Sigmoid colon (tissue), 6 donors: ENCODE measurements at regions not wholly inside any gene's neighbourhood (a gene's known extent, or its start where the extent isn't known, plus 50 kb on each side); places are given as distances from the start of the nearest gene placed in this dataset.

Source experiments
- DNase-seq: peaks from one replicate; pipeline ENCODE4 v3.0.0-alpha.2; 2019
- H3K27ac ChIP-seq, 4 donors: fragments of 200-600 bp; sonication (generic); one replicate each; pipeline ENCODE4 v1.5.1; 2016 to 2019; ENCODE audit warnings: mild to moderate bottlenecking in 1 of 4
- H3K27me3 ChIP-seq, 3 donors: fragments of 200-600 bp; sonication (generic); one replicate each; pipeline ENCODE4 v1.5.1; 2019; ENCODE audit warnings: mild to moderate bottlenecking in 1 of 3
- H3K36me3 ChIP-seq, 4 donors: fragments of 200-600 bp; sonication (generic); one replicate each; pipeline ENCODE4 v1.5.1; 2016 to 2019
- H3K4me1 ChIP-seq, 4 donors: fragments of 200-600 bp; sonication (generic); one replicate each; pipeline ENCODE4 v1.5.1; 2017 to 2019
- H3K4me3 ChIP-seq, 4 donors: fragments of 200-600 bp; sonication (generic); one replicate each; pipeline ENCODE4 v1.5.1; 2017 to 2019; ENCODE audit warnings: mild to moderate bottlenecking in 2 of 4, moderate library complexity in 1 of 4
- H3K9me3 ChIP-seq, 4 donors: fragments of 200-600 bp in 3 of 4; sonication (generic) in 3 of 4; one replicate each; pipeline versions ENCODE4 v1.5.1 to v1.6.1; 2013 to 2019
- EP300 ChIP-seq, 4 donors: sonication (generic); formaldehyde crosslinking; IDR thresholded peaks; one replicate each; pipeline ENCODE4 v1.6.1; 2017; ENCODE audit warnings: antibody characterized with exemption in 4 of 4
- POLR2A ChIP-seq, 2 donors: fragments of 450-650 bp; IDR thresholded peaks; one replicate each; pipeline ENCODE4 v1.6.1; 2016; ENCODE audit warnings: antibody characterized with exemption in 2 of 2, mild to moderate bottlenecking in 2 of 2, moderate library complexity in 2 of 2
- POLR2AphosphoS5 ChIP-seq, 4 donors: sonication (generic); formaldehyde crosslinking; IDR thresholded peaks; one replicate each; pipeline ENCODE4 v1.6.1; 2017; ENCODE audit warnings: antibody characterized with exemption in 4 of 4
- WGBS, 2 donors: extraction: QIAGEN DNeasy Blood & Tissue Kit; methylation state at CpG; one replicate each; pipeline ENCODE4 v1.1.7; 2013; 5-methylcytosine and 5-hydroxymethylcytosine counted together
- intact Hi-C: fragments of 100-400 bp; cut with DNase I; formaldehyde crosslinking; loops from one replicate; pipeline ENCODE4 v1.15.1; 2023
- TF ChIP-seq, protein P1 (sequence below), 4 experiments: fragments of 450-650 bp in 3 of 4; fragments of 200-600 bp in 1 of 4; IDR thresholded peaks; one replicate each; pipeline ENCODE4 v1.5.1; 2016 to 2019; ENCODE audit warnings: antibody characterized with exemption in 4 of 4, mild to moderate bottlenecking in 3 of 4, moderate library complexity in 2 of 4
- donor health status: healthy with polysubstance abuse.
- donor health status: healthy.

- no peak for DNase-seq
- intact Hi-C loops = no loop called here
- TF ChIP-seq, protein P1, sequence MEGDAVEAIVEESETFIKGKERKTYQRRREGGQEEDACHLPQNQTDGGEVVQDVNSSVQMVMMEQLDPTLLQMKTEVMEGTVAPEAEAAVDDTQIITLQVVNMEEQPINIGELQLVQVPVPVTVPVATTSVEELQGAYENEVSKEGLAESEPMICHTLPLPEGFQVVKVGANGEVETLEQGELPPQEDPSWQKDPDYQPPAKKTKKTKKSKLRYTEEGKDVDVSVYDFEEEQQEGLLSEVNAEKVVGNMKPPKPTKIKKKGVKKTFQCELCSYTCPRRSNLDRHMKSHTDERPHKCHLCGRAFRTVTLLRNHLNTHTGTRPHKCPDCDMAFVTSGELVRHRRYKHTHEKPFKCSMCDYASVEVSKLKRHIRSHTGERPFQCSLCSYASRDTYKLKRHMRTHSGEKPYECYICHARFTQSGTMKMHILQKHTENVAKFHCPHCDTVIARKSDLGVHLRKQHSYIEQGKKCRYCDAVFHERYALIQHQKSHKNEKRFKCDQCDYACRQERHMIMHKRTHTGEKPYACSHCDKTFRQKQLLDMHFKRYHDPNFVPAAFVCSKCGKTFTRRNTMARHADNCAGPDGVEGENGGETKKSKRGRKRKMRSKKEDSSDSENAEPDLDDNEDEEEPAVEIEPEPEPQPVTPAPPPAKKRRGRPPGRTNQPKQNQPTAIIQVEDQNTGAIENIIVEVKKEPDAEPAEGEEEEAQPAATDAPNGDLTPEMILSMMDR (IDR thresholded peaks at IDR 0.05) = no peak
- no peak for TF ChIP-seq POLR2A (IDR thresholded peaks at IDR 0.05)
- TF ChIP-seq EP300 (IDR thresholded peaks at IDR 0.05) = no peak
- TF ChIP-seq POLR2AphosphoS5 (IDR thresholded peaks at IDR 0.05) = no peak
- no peak overlapping the region for H3K4me3 ChIP-seq
- WGBS, 2 donors = 69 to 93% methylated on average over 4 of the region's 4 CpGs
- no peak overlapping the region for H3K27ac ChIP-seq
- H3K9me3 ChIP-seq = no peaks in the 10 kb centered on the region
- no peaks in the 10 kb centered on the region for H3K36me3 ChIP-seq
- H3K27me3 ChIP-seq = no peaks in the 10 kb centered on the region
- no peaks in the 10 kb centered on the region for H3K4me1 ChIP-seq
These were observed 1084.4 kb upstream of the RBFOX1 start for GRCh38 chr16:6248199-6248598.

DNA sequence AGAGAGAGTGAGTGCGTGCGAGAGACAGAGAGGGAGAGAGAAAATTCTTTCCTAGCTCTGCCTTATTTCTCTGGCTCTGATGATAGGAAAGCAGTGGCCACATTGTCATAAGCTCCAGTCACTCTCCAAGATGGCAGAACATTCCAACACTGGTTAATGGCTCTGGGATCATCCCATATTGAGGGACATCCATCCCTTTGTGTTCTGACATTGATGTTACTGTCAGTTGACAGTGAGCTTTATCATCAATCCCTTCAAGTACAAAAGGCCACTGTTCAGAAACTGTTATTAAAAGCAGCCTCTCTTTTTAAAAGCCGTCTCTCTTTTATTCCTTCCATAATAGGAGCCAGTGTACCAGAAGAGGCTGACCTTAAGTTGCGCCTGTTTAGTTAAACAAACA is 1084.9 kb upstream of the RBFOX1 start:
- Histone ChIP-seq H3K27ac (no peak overlapping the region), H3K27me3 (no peaks in the 10 kb centered on the region), H3K4me1 (no peaks in the 10 kb centered on the region), H3K9me3 (no peaks in the 10 kb centered on the region), H3K36me3 (no peaks in the 10 kb centered on the region), H3K4me3 (no peak overlapping the region)
- 91 to 95% methylated on average over 4 of the region's 4 CpGs for WGBS, 2 donors
- TF ChIP-seq, protein P1 (IDR thresholded peaks at IDR 0.05) = no peak
- no peak for TF ChIP-seq EP300 (IDR thresholded peaks at IDR 0.05)
- TF ChIP-seq POLR2AphosphoS5 (IDR thresholded peaks at IDR 0.05) = no peak
- TF ChIP-seq POLR2A (IDR thresholded peaks at IDR 0.05) = no peak
- DNase-seq = no peak
- intact Hi-C loops = no loop called here

- Histone ChIP-seq H3K4me1 (no peaks in the 10 kb centered on the region), H3K36me3 (no peaks in the 10 kb centered on the region), H3K27me3 (no peaks in the 10 kb centered on the region), H3K27ac (no peak overlapping the region), H3K4me3 (no peak overlapping the region), H3K9me3 (no peaks in the 10 kb centered on the region)
- no peak for DNase-seq
- 64 to 83% methylated on average over 3 of the region's 3 CpGs for WGBS, 2 donors
- intact Hi-C loops = no loop called here
- TF ChIP-seq, protein P1 (IDR thresholded peaks at IDR 0.05) = no peak
- no peak for TF ChIP-seq POLR2A (IDR thresholded peaks at IDR 0.05)
- no peak for TF ChIP-seq POLR2AphosphoS5 (IDR thresholded peaks at IDR 0.05)
- TF ChIP-seq EP300 (IDR thresholded peaks at IDR 0.05) = no peak
These were observed 1085.5 kb upstream of the RBFOX1 start for GRCh38 chr16:6247150-6247549.

DNA sequence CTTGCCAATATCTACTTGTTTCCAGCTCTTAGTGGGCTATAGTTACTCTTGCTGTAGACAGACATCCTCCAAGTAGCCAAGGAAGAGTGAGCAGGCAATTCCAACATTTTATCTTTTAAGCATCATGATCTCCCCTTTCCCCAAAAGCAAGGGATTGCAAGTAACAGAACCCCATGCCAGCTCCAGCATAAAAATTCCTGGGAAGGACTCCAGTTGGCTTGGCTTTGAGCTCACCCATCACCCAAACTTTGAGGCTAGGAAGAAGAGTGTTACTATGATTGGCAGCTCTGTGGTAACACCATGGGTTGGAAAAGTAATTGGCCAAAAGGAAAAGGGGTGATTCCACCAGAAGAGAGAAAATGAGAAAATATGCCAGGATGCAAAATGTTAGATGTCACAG is 1086.4 kb upstream of the RBFOX1 start:
- no peak overlapping the region for H3K27ac ChIP-seq

GRCh38 chr16:6232056-6232455 is 1100.6 kb upstream of the RBFOX1 start:
- Histone ChIP-seq H3K27ac (no peak overlapping the region), H3K27me3 (no peaks in the 10 kb centered on the region), H3K4me3 (no peak overlapping the region), H3K4me1 (no peaks in the 10 kb centered on the region), H3K9me3 (no peaks in the 10 kb centered on the region), H3K36me3 (no peaks in the 10 kb centered on the region)
- TF ChIP-seq POLR2AphosphoS5 (IDR thresholded peaks at IDR 0.05) (no peak), EP300 (IDR thresholded peaks at IDR 0.05) (no peak), POLR2A (IDR thresholded peaks at IDR 0.05) (no peak)
- TF ChIP-seq, protein P1 (IDR thresholded peaks at IDR 0.05) = no peak
- DNase-seq = no peak
- 70 to 78% methylated on average over 4 of the region's 4 CpGs for WGBS, 2 donors
- intact Hi-C loops = no loop called here

More for the DNA sequence above, 1086.4 kb upstream of the RBFOX1 start:
- DNase-seq = no peak
- intact Hi-C loops = no loop called here
- Histone ChIP-seq H3K36me3 (no peaks in the 10 kb centered on the region), H3K4me1 (no peaks in the 10 kb centered on the region), H3K4me3 (no peak overlapping the region), H3K27me3 (no peaks in the 10 kb centered on the region), H3K9me3 (no peaks in the 10 kb centered on the region)
- TF ChIP-seq POLR2A (IDR thresholded peaks at IDR 0.05) (no peak), POLR2AphosphoS5 (IDR thresholded peaks at IDR 0.05) (no peak), EP300 (IDR thresholded peaks at IDR 0.05) (no peak)
- TF ChIP-seq, protein P1 (IDR thresholded peaks at IDR 0.05) = no peak
